ENCODE measurements at regions not wholly inside any gene's neighbourhood (a gene's known extent, or its start where the extent isn't known, plus 50 kb on each side); places are given as distances from the start of the nearest gene placed in this dataset.
A peak's percentile ranks its signal among the peaks of the same experiment; 100 is the strongest.

DNA sequence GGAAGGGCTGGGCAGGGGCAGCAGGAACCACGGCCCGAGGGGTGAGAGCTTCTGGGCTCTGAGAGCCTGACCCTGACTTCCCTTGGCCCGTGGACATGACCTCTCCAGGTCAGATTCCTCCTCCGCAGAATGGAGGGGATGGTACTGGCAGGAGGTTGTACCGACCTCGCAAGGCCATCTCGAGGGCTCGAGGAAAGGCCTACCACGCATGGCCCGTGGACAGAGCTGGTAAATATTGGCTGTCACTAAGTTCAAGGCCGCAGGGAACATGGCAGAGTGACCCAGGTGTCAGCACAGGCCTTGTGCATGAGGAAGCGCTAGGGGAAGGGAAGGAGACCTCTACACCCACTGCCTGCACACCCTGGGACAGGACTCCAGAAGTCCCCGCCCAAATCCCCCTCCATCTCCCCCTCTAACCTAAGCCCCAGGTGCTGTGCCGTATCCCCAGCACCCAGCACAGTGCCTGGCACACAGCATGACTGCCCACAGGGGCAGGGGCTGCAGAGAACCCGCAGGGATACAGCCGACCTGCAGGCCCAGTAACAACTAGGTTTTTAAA lies 54.9 kb upstream of the PPP2R5C start:
- DNase-seq (ENCODE audit: low read depth in 3 of 3): peak in 1 of 3 experiments; percentile 13

DNA sequence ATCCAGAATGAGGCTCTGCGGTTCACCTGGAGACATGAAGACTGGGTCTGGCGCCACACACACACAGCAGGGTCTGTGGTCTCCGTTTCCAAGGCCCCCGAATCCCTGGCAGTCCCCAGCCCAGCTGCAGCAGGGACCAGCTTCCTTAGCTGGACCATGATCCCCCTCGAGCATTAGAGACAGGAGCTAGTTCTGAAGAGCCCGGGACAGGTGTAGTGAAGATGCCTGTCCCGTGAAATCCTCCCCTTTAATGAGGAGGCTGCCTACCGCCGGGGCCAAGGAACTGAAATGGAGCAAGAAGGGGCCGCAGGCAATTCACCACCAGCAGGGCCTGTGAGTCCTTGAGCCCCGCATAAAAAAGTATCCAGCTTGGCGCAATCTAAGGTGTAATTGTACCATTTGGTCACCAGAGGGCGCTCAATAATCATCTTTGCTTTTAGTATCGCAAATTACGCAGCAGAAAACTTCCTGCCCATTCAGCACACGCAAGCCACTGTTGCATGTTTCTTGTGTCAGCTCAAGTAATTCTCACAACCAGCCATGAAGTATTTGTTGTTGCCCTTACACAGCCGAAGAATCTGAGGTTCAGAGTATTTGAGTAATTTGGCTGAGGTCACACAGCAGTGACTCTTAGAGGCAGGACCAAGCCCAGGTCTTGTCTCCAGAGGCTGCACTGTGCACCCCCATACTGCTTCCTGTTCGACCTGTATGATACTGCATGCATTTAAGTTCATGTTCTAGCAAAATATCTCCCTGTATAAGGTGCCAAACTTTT lies 54.3 kb upstream of the PPP2R5C start:
- DNase-seq (ENCODE audit: low read depth in 3 of 3): peak in 2 of 3 experiments; percentile 23 to 53

DNA sequence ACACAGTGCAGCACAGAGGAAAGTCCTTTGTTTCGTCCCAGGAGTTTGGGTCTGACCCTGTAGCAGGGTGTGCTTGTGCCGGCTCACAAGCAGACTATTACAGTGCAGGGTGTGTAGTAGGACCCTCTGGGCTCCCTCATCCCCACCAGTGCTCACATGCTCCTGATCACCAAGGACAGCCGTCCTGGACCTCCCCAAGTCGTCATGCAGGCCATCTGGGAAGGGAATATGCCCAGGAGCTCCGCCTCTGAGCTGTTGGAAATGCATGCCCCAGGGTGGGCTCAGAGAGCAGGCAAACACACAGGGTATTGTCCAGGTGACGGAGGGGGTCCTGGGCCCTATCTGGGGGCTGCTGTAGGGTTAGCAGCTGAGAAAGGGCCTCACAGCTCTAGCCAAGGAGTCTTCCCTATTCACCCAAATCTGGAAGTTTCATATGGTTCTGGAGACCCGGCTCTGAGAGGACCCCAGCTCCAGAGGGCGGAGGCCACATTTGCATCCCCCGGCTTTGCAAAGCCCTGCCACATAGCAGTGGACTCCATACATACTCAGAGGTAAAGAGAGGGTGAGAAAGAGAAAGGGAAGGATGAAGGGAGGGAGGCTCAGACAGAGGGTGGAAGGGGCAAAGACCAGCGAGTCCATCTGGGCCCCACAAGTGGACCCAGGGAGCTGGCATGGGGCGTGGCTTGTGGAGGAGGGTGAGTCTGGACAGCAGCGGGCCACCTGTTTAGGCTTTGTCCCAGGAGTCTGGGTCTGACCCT lies 53.5 kb upstream of the PPP2R5C start:
- no peak for DNase-seq (ENCODE audit: low read depth in 3 of 3)

DNA sequence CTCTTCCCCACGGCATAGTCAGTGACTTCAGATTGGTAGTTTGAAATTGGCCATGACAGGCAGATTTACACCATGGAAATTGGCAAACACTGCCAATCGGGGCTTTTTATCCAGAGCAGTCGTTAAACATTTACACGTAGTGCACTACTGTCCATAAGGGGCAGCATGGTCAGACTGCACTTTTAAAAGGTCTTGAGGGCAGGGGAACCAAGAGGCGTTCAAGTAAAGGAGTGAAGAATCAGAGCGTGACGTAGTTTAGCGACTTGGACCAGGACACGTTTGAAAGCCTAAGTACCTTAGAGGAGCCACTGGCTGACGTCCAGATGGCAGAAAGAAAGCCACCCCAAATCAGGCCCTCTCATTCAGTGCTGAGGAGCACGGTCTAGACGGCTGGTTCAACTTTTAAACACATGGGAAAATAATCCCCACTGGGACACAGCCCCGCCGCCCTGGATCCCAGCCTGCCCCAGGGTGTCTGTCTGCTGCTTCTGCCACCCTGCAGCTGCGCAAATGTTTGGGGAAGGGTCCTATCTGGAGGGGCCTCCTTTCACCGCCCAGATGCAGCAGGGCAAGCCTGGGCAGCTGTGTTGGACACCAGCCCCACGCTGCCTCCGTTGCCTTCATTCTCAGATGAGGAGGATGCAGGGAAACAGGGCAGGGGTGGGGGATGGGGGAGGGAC lies 52.5 kb upstream of the PPP2R5C start:
- DNase-seq (ENCODE audit: low read depth in 3 of 3): no peak

DNA sequence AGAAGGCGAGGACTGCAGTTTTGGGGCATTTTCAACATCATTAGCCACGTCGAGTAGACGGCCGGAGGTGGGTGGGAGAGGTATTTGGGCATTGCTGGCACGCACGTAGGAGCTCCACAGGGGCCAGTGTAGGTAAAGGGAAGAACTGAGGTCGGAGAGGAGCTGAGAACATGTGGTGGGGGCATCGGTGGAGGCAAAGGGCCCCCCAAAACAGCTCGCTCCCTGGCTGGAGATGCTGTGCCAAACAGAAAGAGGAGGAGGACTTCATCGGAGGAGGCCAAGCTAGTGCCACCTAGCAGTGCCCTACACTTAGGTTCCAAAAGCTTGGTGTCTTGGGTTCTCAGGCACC lies 52.0 kb upstream of the PPP2R5C start:
- no peak for DNase-seq (ENCODE audit: low read depth in 3 of 3)

DNA sequence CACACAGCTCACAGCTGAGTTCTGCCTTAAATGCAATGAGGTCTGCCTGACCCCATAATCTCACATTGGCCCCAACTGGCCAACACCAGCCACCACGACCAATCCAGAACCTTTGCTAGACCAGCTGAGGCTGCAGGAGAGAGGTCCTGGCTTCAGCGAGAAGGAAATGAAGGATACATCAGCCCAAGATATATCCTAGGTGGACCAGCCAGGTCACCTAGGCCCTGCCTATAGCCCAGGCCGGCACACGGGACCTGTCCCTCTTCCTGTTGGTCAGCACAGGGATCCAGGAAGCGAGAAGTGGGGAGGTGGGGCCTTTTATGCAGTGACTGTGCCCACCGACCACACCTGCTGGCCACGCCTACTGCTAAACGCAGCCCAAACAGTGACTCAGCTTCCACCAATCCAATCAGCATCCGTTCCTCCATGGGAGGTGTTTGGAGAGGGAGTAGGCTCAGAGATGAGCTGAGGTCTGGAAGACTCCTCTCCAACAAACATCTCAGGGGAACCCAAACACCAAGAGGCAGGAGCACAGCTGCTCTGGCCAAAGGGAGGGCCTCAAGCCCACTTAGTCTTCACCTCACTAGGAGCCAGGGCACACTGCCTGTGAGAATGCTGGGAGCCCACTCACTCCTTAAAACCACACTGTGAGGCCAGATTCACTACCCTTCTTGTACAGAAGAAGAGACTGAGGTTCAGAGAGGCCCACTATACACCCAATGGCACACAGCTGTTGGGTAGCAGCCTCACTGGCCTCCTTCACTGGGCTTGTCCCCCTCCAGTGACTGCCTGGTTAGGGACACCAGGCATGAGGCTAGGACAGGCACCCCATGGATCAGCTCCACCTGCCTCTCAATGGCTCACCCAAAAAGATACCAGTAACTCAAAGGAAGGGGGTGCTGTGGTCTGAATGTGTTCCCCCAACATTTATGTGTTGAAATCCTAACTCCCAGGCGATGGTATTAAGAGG lies 51.3 kb upstream of the PPP2R5C start:
- DNase-seq (ENCODE audit: low read depth in 3 of 3): no peak

DNA sequence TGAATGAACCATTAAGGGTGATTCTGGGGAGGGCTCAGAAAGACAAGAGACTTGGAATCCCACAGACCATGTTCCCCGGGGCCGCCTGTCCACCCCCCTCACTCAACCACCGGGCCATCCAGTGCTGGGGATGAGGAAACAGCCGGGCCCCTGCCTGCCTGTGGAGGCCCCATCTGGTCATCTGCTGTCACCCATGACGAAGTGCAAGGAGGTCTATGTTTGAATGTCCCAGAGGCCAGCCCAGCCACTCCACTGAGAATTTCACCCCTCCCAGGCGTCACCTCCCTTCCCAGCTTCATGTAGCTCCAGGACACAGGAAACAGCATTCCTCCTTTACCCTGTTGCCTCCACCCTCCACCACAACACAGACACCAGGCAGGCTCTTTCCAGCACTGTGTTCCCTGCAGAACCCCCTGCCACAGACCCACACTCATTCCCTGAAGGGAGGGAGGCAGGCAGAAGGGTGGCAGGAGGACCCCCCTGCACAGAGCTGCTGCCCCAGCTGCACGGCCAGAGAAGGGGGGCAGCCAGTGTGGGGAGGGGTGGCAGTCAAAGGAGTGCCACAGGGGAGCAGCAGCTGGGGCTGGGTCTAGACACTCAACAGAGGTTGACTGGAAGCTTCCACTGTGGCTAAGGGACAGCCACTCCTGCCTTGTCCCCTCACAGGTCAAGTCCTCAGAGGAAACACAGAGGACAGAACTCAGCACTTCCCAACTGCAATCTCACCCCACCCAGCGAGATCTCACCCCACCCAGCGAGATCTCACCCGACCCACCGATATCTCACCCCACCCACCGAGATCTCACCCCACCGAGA lies 50.3 kb upstream of the PPP2R5C start:
- DNase-seq (ENCODE audit: low read depth in 3 of 3): no peak

Data from stimulated activated CD4-positive, alpha-beta T cell treated with anti-CD3 and anti-CD28 coated beads, TNF-alpha, amount 100 ng/mL, for 4 hours (primary cell).